ENCODE measurements at regions not wholly inside any gene's neighbourhood (a gene's known extent, or its start where the extent isn't known, plus 50 kb on each side); places are given as distances from the start of the nearest gene placed in this dataset.
"Not testable (repeated sequence)": the region's sequence is repeated elsewhere in the genome, so short reads cannot be mapped to it uniquely, and the experiment has no call there.

GRCh38 chr4:25981749-25982148 is 67.7 kb downstream of the SMIM20 start:
- H3K4me3 Mint-ChIP-seq = no peak overlapping the region

DNA sequence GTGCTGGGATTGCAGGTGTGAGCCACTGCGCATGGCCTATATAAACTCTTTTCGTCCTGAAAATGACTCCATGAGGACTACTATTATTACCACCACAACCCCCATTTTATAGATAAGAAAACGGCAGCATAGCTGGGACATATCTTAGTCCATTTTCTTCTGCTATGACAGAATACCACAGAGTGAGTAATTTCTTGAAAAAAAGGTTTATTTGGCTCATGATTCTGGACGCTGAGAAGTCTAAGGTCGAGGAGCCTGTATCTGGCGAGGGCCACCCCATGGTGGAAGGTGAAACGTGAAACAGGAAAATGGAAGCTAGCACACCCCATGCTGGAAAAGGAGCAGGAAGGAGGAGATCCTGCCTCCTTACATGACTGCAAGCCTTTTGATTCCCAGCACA is 68.9 kb downstream of the SMIM20 start:
- Mint-ChIP-seq H3K27me3 (ENCODE audit: low read depth in 3 of 3) (peaks cover 0 to 6% (median 2%) of the 10 kb centered on the region in 3 donors), H3K4me1 (no peaks in the 10 kb centered on the region), H3K9me3 (no peaks in the 10 kb centered on the region), H3K36me3 (no peaks in the 10 kb centered on the region), H3K27ac (no peak overlapping the region), H3K4me3 (no peak overlapping the region)
- DNase-seq = no peak

More at GRCh38 chr4:25981749-25982148, 67.7 kb downstream of the SMIM20 start:
- DNase-seq = no peak
- H3K4me1 Mint-ChIP-seq = no peaks in the 10 kb centered on the region
- no peak overlapping the region for H3K27ac Mint-ChIP-seq
- H3K36me3 Mint-ChIP-seq = no peaks in the 10 kb centered on the region
- no peaks in the 10 kb centered on the region for H3K9me3 Mint-ChIP-seq
- peaks cover 0 to 6% (median 2%) of the 10 kb centered on the region in 3 donors for H3K27me3 Mint-ChIP-seq (ENCODE audit: low read depth in 3 of 3)

DNA sequence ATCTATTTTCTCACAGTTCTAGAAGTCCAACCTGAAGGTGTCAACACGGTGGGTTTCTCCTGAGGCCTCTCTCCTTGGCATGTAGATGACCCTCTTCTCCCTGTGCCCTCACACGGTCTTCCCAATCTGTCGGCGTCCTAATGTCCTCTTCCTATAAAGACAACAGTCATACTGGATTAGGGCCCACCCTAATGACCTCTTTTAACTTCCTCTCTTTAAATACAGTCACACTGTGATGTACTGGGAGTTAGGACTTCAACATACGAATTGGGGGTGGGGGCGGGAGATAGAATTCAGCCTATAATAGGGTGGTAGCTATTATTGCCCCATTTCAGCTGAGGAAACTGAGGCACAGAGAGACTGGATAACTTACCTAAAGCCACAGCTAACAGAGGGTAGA is 70.2 kb downstream of the SMIM20 start:
- Mint-ChIP-seq H3K27me3 (ENCODE audit: low read depth in 3 of 3) (peaks cover 2 to 6% (median 2%) of the 10 kb centered on the region in 3 donors), H3K4me3 (no peak overlapping the region), H3K9me3 (no peaks in the 10 kb centered on the region), H3K27ac (no peak overlapping the region), H3K4me1 (no peaks in the 10 kb centered on the region), H3K36me3 (no peaks in the 10 kb centered on the region)
- no peak for DNase-seq

GRCh38 chr4:25984796-25985195 is 70.8 kb downstream of the SMIM20 start:
- no peaks in the 10 kb centered on the region for H3K9me3 Mint-ChIP-seq
- no peak overlapping the region for H3K27ac Mint-ChIP-seq
- peaks cover 2 to 6% (median 2%) of the 10 kb centered on the region in 3 donors for H3K27me3 Mint-ChIP-seq (ENCODE audit: low read depth in 3 of 3)
- H3K36me3 Mint-ChIP-seq = no peaks in the 10 kb centered on the region
- H3K4me1 Mint-ChIP-seq = no peaks in the 10 kb centered on the region
- DNase-seq = no peak
- no peak overlapping the region for H3K4me3 Mint-ChIP-seq

DNA sequence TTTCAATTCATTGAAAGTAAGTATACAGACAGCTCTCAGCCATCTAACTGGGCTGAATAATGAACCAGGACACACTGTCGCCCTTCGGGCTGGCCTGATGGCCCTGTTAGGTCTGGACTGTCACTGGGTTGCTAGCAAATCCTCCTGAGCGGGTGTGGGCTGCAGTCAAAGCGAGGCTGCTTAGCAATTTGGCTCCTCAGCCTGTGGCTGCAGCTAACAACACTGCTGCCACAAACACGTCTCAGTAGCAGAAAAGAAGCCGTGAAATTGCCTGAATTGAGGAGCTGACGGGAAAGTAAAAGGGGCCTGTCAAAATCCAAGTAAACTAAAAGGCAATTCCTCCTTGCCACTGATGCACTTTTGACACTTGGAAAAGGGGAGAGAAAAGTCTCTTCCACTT is 72.8 kb downstream of the SMIM20 start:
- no peak overlapping the region for H3K4me3 Mint-ChIP-seq
- no peaks in the 10 kb centered on the region for H3K36me3 Mint-ChIP-seq
- no peaks in the 10 kb centered on the region for H3K4me1 Mint-ChIP-seq
- no peak overlapping the region for H3K27ac Mint-ChIP-seq
- H3K27me3 Mint-ChIP-seq (ENCODE audit: low read depth in 3 of 3) = peaks cover 2 to 6% (median 2%) of the 10 kb centered on the region in 3 donors
- H3K9me3 Mint-ChIP-seq = no peaks in the 10 kb centered on the region
- no peak for DNase-seq

DNA sequence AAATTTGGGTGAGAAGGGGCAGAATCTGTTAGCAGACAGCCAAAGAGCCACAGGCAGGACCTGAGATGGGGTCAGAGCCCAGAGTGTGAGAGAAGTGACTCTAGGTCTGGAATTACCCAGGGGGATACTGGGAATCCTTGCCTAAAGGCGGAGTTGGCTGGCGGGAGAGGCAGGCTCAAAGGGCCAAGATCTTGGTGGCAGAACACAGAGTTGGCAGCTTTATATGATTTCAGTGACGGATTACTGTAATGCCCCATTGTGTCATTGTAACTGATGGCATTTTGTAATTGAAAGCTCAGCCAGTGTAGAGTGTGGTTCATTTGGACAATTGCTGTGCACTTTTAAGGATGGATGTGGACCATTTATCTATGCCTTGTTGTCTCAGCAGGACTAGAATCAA is 77.3 kb downstream of the SMIM20 start:
- DNase-seq = no peak
- Mint-ChIP-seq H3K4me1 (no peaks in the 10 kb centered on the region), H3K9me3 (no peaks in the 10 kb centered on the region), H3K27me3 (ENCODE audit: low read depth in 3 of 3) (peaks cover 0 to 2% (median 1%) of the 10 kb centered on the region in 3 donors), H3K36me3 (no peaks in the 10 kb centered on the region), H3K27ac (no peak overlapping the region), H3K4me3 (no peak overlapping the region)

DNA sequence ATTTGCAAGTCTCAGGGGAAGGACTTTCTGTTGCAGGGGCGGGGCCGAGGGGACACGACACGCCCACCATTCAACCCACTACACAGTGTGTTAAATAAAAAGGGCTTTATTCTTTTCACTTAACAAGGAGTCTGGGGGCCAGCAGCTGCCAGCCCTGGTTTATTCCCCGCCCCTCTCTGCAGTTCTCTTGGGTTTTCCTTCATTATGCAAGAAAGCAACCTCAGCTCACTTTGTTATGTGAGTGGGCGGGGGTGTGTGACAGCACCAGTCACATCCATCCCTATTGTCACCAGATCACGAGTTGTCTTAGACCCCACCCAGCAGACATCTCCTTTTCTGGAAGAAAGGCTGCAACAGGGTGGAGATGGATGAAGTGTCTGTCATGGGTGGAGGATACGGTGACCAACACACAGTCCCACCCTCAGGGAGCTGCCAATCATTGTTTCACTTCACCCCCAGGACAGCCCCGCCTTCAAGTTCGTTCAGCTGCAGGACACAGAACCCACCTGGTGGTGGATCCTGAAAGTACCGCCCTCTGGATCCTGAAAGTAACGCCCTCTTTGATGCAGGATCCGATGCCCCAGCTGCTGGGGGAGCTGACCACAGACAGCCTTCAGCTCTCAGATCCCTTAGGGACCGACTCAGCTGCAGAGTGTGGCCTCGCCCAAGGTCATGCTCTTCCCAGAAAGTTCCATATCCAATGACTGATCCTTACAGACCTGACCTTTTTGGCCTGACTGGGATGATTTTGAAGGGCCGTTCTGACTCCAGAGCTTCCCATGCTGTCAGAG is 79.6 kb downstream of the SMIM20 start:
- no peak for DNase-seq
- H3K4me1 Mint-ChIP-seq = no peaks in the 10 kb centered on the region
- no peaks in the 10 kb centered on the region for H3K36me3 Mint-ChIP-seq
- no peak overlapping the region for H3K4me3 Mint-ChIP-seq
- peak overlapping the region in 1 of 6 donors; percentile 55 for H3K27ac Mint-ChIP-seq
- H3K27me3 Mint-ChIP-seq (ENCODE audit: low read depth in 3 of 3) = peaks cover 0 to 1% (median 0%) of the 10 kb centered on the region in 3 donors
- no peaks in the 10 kb centered on the region for H3K9me3 Mint-ChIP-seq

GRCh38 chr4:25994577-25994976 is 80.6 kb downstream of the SMIM20 start:
- not testable (repeated sequence) for H3K36me3 Mint-ChIP-seq; H3K4me1 Mint-ChIP-seq; DNase-seq; H3K9me3 Mint-ChIP-seq; H3K4me3 Mint-ChIP-seq; H3K27me3 Mint-ChIP-seq (ENCODE audit: low read depth in 3 of 3); H3K27ac Mint-ChIP-seq

DNA sequence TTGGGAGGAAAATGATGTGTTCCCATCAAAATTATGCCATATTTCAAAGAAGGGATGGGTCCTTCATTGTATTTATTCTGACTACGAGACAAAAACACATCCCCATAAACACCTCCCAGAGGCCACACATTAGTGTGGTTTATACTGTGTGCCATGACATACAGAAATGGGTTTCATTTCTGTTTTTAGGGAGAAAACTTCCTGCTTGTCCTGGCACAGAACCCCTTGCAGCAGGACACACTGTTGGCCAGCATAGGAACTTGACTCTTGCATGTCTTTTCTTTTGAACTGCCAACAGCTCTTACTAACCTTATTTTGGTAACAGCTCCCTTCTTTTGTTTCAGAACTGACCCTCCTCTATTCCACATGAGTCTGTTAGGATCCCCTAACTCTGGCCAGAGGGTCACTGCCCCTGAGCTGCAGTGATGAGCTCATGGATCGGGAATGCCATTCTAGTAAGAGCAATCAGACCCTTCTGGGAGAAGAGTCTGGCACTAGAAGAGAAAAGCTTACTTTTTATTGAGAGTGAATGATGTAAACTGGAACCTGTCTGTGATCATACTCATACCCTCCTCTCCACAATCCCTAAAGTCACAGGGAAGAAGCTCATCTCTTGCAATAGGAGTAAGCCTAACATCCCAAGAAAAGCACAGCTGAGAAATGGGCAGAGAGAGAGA is 86.4 kb downstream of the SMIM20 start:
- Mint-ChIP-seq H3K9me3 (no peaks in the 10 kb centered on the region), H3K4me3 (no peak overlapping the region), H3K4me1 (no peaks in the 10 kb centered on the region), H3K27me3 (ENCODE audit: low read depth in 3 of 3) (peaks cover 0 to 7% (median 2%) of the 10 kb centered on the region in 3 donors), H3K36me3 (no peaks in the 10 kb centered on the region), H3K27ac (no peak overlapping the region)
- no peak for DNase-seq

- Mint-ChIP-seq H3K4me1 (no peaks in the 10 kb centered on the region), H3K27ac (no peak overlapping the region), H3K36me3 (no peaks in the 10 kb centered on the region), H3K9me3 (no peaks in the 10 kb centered on the region), H3K27me3 (ENCODE audit: low read depth in 3 of 3) (peaks cover 0 to 12% (median 2%) of the 10 kb centered on the region in 3 donors), H3K4me3 (no peak overlapping the region)
- no peak for DNase-seq
These were observed 87.4 kb downstream of the SMIM20 start for GRCh38 chr4:26001413-26001812.

- Mint-ChIP-seq H3K4me3 (no peak overlapping the region), H3K27ac (no peak overlapping the region), H3K27me3 (ENCODE audit: low read depth in 3 of 3) (peaks cover 0 to 12% (median 2%) of the 10 kb centered on the region in 3 donors), H3K36me3 (no peaks in the 10 kb centered on the region), H3K4me1 (no peaks in the 10 kb centered on the region), H3K9me3 (no peaks in the 10 kb centered on the region)
- DNase-seq = no peak
These were observed 87.8 kb downstream of the SMIM20 start for GRCh38 chr4:26001816-26002215.

DNA sequence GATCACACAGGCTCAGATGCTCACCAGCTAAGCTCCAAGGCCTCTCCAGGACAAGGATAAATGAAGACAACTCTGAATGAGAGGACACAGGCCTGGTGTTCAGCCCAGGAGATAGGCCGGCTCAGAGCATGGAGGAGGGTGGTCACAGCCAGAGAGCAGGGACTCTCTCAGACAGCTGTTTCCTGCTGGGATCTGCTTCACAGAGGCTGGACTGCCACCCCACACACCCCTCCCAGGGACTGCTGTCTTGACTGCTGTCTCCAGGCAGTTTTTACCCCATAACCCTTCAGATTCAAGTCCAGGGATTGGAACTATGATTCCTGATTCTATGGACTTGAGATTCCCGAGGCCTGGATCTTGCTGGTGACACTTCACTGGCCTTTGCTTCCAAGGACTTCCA is 89.0 kb downstream of the SMIM20 start:
- H3K27ac Mint-ChIP-seq = no peak overlapping the region
- no peaks in the 10 kb centered on the region for H3K4me1 Mint-ChIP-seq
- peaks cover 0 to 3% (median 0%) of the 10 kb centered on the region in 3 donors for H3K36me3 Mint-ChIP-seq
- no peak for DNase-seq
- H3K9me3 Mint-ChIP-seq = peaks cover 0 to 6% (median 4%) of the 10 kb centered on the region in 6 donors
- no peak overlapping the region for H3K4me3 Mint-ChIP-seq
- H3K27me3 Mint-ChIP-seq (ENCODE audit: low read depth in 3 of 3) = peaks cover 2 to 14% (median 2%) of the 10 kb centered on the region in 3 donors

GRCh38 chr4:26004290-26004689 is 90.3 kb downstream of the SMIM20 start:
- Mint-ChIP-seq H3K4me3 (no peak overlapping the region), H3K36me3 (peaks cover 0 to 3% (median 0%) of the 10 kb centered on the region in 3 donors), H3K27me3 (ENCODE audit: low read depth in 3 of 3) (peaks cover 2 to 11% (median 2%) of the 10 kb centered on the region in 3 donors), H3K27ac (no peak overlapping the region), H3K9me3 (peaks cover 0 to 13% (median 9%) of the 10 kb centered on the region in 6 donors), H3K4me1 (no peaks in the 10 kb centered on the region)
- DNase-seq = no peak

- Mint-ChIP-seq H3K27ac (no peak overlapping the region), H3K4me3 (no peak overlapping the region), H3K9me3 (peaks cover 1 to 16% (median 11%) of the 10 kb centered on the region in 6 donors)
These were observed 91.7 kb downstream of the SMIM20 start for GRCh38 chr4:26005764-26006163.

More at GRCh38 chr4:26005764-26006163, 91.7 kb downstream of the SMIM20 start:
- Mint-ChIP-seq H3K4me1 (no peaks in the 10 kb centered on the region), H3K27me3 (ENCODE audit: low read depth in 3 of 3) (peaks cover 2 to 14% (median 4%) of the 10 kb centered on the region in 3 donors), H3K36me3 (peaks cover 0 to 3% (median 0%) of the 10 kb centered on the region in 3 donors)
- DNase-seq = no peak

Data from immature natural killer cell (primary cell).